Ectodermal cell (in vitro differentiated cells): ENCODE measurements at regions not wholly inside any gene's neighbourhood (a gene's known extent, or its start where the extent isn't known, plus 50 kb on each side); places are given as distances from the start of the nearest gene placed in this dataset.

ENCODE experiments used
- H3K27ac ChIP-seq: 2 replicates; pipeline ENCODE4 v1.7.0; 2013; ENCODE audit warnings: mild to moderate bottlenecking, low read depth, low read length; ENCODE audit not compliant: insufficient read depth, poor library complexity, severe bottlenecking
- H3K27me3 ChIP-seq: 2 replicates; pipeline ENCODE4 v1.7.0; 2013; ENCODE audit warnings: mild to moderate bottlenecking, low read length; ENCODE audit not compliant: insufficient read depth, control insufficient read depth, poor library complexity, severe bottlenecking
- H3K36me3 ChIP-seq: one replicate; pipeline ENCODE4 v1.7.0; 2013; ENCODE audit warnings: low read length; ENCODE audit not compliant: control insufficient read depth, insufficient read depth
- H3K4me1 ChIP-seq: one replicate; pipeline ENCODE4 v1.7.0; 2013; ENCODE audit warnings: low read length; ENCODE audit not compliant: control insufficient read depth, insufficient read depth
- H3K4me3 ChIP-seq: 2 replicates; pipeline ENCODE4 v1.7.0; 2013; ENCODE audit warnings: low read depth, low read length, control low read depth; ENCODE audit not compliant: insufficient read depth
- H3K9me3 ChIP-seq: 2 replicates; pipeline ENCODE4 v1.7.0; 2013; ENCODE audit warnings: mild to moderate bottlenecking, low read length, moderate library complexity; ENCODE audit not compliant: control insufficient read depth
- WGBS, 2 experiments: methylation state at CpG; one replicate each; pipeline ENCODE4 v1.1.7; 2013; ENCODE audit warnings: missing lambda C conversion rate in 2 of 2; 5-methylcytosine and 5-hydroxymethylcytosine counted together

DNA sequence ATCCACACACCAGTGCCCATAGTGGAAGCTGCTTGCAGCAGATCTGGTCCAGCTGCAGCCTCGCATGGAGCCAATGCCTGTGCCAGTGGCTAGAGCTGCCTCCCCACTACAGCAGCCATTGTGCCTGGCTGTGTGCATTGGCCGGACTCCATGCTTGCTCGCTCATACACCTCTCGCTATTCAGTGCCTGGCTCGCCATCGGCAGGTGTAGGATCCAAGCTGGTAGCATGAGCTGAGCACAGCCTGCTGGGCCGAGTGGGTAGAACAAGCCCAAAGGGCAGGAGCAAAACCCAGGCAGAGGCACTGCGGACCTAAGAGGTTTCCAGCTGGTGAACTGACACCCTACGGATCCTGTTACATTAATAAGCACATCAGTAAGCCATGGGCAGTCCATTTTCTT, 1184.1 kb downstream of the AMY1C start:
- Histone ChIP-seq H3K9me3 (no peaks in the 10 kb centered on the region), H3K27me3 (no peaks in the 10 kb centered on the region), H3K36me3 (no peaks in the 10 kb centered on the region), H3K4me3 (no peak overlapping the region), H3K27ac (no peak overlapping the region), H3K4me1 (no peaks in the 10 kb centered on the region)
- 92 to 93% methylated on average over 9 of the region's 9 CpGs for WGBS, 2 experiments

DNA sequence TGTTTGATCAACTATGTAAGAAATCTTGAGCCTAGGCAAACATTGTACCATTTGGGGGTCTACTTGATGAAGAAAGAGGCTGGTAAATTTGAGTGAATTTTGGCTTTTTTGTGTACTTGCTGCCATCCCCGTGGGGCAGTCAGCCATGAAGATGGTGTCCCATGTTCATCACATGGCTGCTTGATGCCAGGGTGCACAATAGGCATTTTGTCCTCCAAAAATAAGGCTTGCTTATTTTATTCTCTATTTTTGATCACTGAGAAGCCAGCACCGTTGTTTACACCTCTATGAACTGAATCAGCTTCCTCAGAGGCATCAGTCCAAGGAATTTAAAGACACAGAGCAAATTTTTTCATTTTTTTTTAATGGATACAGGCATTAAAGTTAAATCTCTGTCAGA, 1195.7 kb downstream of the AMY1C start:
- Histone ChIP-seq H3K36me3 (no peaks in the 10 kb centered on the region), H3K9me3 (no peaks in the 10 kb centered on the region), H3K4me1 (no peaks in the 10 kb centered on the region), H3K4me3 (no peak overlapping the region), H3K27me3 (no peaks in the 10 kb centered on the region), H3K27ac (no peak overlapping the region)
- WGBS, 2 experiments: 72 to 80% methylated on average over 2 of the region's 2 CpGs

DNA sequence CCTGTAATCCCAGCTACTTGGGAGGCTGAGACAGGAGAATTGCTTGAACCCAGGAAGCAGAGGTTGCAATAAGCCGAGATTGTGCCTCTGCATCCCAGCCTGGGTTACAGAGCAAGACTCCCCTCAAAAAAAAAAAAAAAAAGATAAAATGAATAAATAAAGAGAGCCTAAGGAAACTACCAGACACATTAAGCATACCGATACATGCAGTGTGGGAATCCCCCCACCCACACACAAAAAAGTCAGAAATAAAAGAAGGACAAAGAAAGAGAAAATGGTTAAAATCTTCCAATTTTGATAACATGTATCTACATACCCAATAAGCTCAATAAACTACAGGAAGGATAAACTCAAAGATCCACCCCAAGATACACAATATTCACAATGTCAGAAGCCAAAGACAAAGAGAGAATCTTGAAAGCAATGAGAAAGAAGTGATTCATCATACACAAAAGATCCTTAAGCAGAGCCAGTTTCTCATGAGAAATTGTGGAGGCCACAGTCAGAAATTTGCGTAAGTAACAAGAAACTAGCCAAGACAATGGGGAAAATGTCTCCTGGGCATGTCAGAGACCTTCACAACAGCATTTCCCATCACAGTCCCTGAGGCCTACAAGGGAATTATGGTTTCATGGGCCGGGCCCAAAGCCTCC, 1197.0 kb downstream of the AMY1C start:
- Histone ChIP-seq H3K27ac (no peak overlapping the region), H3K9me3 (no peaks in the 10 kb centered on the region), H3K36me3 (no peaks in the 10 kb centered on the region), H3K27me3 (no peaks in the 10 kb centered on the region), H3K4me1 (no peaks in the 10 kb centered on the region), H3K4me3 (no peak overlapping the region)
- WGBS, 2 experiments: 68 to 75% methylated on average over 2 of the region's 4 CpGs

DNA sequence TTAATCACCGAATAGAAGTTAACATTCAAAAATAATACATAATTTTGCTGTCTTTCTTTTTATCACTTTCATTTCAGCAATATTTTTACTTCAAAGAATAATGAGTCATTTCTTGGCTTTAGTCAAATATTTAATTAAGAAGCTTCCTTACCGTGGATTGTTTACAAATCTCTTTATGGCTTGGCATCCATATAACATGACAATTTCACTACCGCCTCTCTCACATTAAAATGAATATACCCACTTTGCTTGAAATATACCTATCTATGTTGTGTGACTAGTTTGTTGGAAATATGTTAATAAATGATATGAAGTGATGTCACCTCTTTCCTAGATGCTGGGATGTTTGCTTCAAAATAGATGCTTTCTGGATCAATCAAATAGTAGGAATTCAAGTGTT, 1203.9 kb downstream of the AMY1C start:
- H3K4me3 ChIP-seq: no peak overlapping the region
- 60 to 78% methylated on average over 1 of the region's 3 CpGs for WGBS, 2 experiments
- no peaks in the 10 kb centered on the region for H3K36me3 ChIP-seq
- H3K27me3 ChIP-seq: no peaks in the 10 kb centered on the region
- H3K27ac ChIP-seq: no peak overlapping the region
- no peaks in the 10 kb centered on the region for H3K9me3 ChIP-seq
- no peaks in the 10 kb centered on the region for H3K4me1 ChIP-seq

DNA sequence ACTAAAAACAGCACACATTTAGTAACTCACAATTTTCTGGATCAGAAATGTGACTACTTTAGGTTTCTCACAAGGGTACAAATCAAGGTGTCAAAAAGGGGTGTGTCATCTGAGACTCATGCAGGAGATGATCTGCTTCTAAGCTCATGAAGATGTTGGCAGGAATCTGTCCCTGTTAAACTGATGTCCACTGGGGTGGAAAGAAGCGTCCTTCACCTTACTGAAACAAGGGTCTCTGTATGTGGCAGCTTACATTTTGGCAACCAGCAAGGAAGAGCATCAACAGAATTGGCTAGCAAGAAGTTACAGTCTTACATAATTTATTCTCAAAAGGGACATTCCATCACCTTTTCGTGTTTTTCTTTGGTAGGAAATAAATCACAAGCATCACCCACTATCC, 1223.8 kb downstream of the AMY1C start:
- H3K4me3 ChIP-seq: no peak overlapping the region
- no peaks in the 10 kb centered on the region for H3K9me3 ChIP-seq

DNA sequence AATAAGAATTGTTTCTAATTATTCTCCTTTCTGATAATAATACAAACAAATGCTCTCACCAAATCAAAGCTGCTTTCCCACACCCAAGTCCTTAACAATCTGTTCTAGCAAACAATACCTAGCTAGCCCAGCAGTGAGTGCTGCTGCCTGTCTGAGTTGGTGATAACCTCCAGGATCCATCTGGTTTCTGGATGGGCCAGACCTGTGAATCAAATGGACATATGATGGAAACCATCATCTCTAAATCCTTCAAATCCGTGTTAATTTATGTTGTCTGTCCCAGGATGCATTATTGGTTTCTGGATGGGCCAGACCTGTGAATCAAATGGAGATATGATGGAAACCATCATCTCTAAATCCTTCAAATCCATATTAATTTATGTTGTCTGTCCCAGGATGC, 1230.0 kb downstream of the AMY1C start:
- Histone ChIP-seq H3K4me1 (no peaks in the 10 kb centered on the region), H3K4me3 (no peak overlapping the region), H3K9me3 (no peaks in the 10 kb centered on the region), H3K27me3 (no peaks in the 10 kb centered on the region), H3K27ac (no peak overlapping the region), H3K36me3 (no peaks in the 10 kb centered on the region)
- 80 to 82% methylated on average over 1 of the region's 1 CpG for WGBS, 2 experiments

More for the DNA sequence above, 1223.8 kb downstream of the AMY1C start:
- H3K27me3 ChIP-seq: no peaks in the 10 kb centered on the region
- H3K36me3 ChIP-seq: no peaks in the 10 kb centered on the region
- no peaks in the 10 kb centered on the region for H3K4me1 ChIP-seq
- no peak overlapping the region for H3K27ac ChIP-seq
- 88 to 100% methylated on average over 2 of the region's 2 CpGs for WGBS, 2 experiments

DNA sequence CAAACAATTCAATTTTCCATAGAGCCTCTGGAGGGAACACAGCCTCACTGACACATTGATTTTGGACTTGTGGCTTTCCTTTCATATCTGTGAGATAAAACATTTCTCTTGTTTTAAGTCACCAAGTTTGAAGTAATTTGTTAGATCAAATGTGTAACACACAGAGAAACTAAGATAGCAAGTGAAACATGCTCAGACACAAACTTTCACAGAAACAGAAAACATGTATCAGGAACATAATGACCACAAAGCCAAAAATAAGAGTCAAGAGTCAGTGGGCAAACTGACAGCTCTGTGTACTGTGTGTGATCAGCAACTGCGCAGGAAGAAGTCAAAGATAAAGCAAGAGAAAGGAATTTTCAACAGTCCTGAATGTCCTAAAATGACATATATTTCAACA, 1237.5 kb downstream of the AMY1C start:
- Histone ChIP-seq H3K27ac (no peak overlapping the region), H3K4me3 (no peak overlapping the region), H3K36me3 (no peaks in the 10 kb centered on the region), H3K9me3 (no peaks in the 10 kb centered on the region), H3K27me3 (no peaks in the 10 kb centered on the region), H3K4me1 (no peaks in the 10 kb centered on the region)
- WGBS, 2 experiments: 90 to 96% methylated on average over 1 of the region's 1 CpG

DNA sequence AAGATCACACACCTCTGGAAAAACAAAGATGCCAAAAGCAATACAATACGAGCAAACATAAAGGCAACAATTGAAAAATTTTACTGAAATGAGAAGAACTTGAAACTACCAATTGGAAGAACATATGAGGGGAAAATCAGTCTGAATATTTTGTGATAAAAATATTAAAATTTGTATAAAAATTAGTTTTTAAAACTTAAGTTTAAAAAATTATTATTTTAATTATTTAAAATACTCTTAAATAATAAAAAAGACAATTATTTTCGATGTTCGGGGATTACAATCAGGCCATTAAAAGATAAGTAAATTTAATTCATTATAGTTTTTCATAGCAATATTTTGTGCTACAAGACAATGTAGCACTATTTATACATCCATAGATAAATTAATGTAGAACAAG, 1239.3 kb downstream of the AMY1C start:
- WGBS, 2 experiments: 92% methylated on average over 1 of the region's 3 CpGs; no CpG with 5 or more reads in 1 of the 2 experiments
- Histone ChIP-seq H3K4me3 (no peak overlapping the region), H3K4me1 (no peaks in the 10 kb centered on the region), H3K9me3 (no peaks in the 10 kb centered on the region), H3K27me3 (no peaks in the 10 kb centered on the region), H3K27ac (no peak overlapping the region), H3K36me3 (no peaks in the 10 kb centered on the region)

DNA sequence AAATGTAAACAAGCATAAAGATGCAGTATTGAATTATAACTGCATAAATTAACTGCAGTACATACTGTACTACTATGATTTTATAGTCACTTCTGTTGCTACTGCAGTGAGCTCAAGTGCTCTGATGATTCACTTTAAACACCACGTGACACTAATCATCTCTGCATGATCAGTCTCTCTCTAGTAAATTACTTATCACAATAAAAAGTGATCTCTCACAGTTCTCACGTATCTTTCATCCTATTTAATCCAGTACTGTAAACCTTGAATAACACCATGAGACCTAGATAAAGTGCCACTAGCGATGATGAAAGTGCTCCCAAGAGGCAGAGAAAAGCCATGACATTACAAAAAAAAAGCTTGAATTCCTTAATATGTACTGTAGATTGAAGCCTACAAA, 1242.0 kb downstream of the AMY1C start:
- H3K27me3 ChIP-seq: no peaks in the 10 kb centered on the region
- no peak overlapping the region for H3K4me3 ChIP-seq
- H3K4me1 ChIP-seq: no peaks in the 10 kb centered on the region
- H3K9me3 ChIP-seq: no peaks in the 10 kb centered on the region
- 85 to 89% methylated on average over 3 of the region's 3 CpGs for WGBS, 2 experiments
- H3K36me3 ChIP-seq: no peaks in the 10 kb centered on the region
- H3K27ac ChIP-seq: no peak overlapping the region

DNA sequence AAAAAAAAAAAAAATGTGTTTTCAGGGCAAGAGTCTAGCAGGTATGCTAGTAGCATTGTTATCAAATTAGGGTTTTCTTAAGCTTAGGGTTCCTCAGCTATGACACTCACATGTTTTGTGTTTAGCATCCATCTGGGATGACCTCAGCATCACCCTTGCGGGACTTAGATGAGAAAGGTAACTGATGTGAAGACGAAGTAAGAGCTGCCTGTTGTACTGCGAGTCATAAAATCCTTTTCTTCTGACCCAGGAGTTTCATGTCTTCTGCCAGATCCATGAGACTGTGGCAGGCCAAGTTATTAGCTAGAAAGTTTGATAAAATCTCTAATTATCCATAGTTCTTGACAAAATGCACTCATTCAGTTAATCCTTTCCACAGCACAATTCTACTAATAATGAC, 1251.1 kb downstream of the AMY1C start:
- H3K4me1 ChIP-seq: no peaks in the 10 kb centered on the region
- no peaks in the 10 kb centered on the region for H3K36me3 ChIP-seq
- no peak overlapping the region for H3K4me3 ChIP-seq
- 64% methylated on average over 3 of the region's 3 CpGs for WGBS, 2 experiments
- no peak overlapping the region for H3K27ac ChIP-seq
- H3K27me3 ChIP-seq: no peaks in the 10 kb centered on the region
- H3K9me3 ChIP-seq: peaks cover 2% of the 10 kb centered on the region

DNA sequence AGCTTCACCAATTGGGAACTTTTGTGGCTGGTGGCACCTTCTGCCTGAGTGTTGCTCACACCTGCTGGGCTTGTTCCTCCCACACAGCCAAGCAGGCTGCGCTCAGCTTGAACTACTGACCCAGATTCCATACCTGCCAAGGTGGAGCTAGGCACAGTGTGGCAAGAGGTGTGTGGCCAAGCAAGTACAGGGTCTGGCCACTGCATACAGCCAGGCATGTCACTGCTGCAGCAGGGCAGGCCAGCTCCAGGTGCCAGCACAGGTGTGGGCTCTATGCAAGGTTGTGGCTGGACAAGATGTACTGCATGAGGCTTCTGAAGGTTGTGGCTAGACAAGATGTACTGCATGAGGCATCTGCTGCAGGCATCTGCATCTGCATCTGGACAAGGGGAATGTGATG, 1254.8 kb downstream of the AMY1C start:
- 89 to 100% methylated on average over 1 of the region's 1 CpG for WGBS, 2 experiments
- H3K4me3 ChIP-seq: no peak overlapping the region
- no peak overlapping the region for H3K27ac ChIP-seq
- H3K27me3 ChIP-seq: no peaks in the 10 kb centered on the region
- H3K9me3 ChIP-seq: peaks cover 2% of the 10 kb centered on the region
- no peaks in the 10 kb centered on the region for H3K4me1 ChIP-seq
- no peaks in the 10 kb centered on the region for H3K36me3 ChIP-seq
